Left cardiac atrium (tissue), 4 donors: ENCODE measurements at regions not wholly inside any gene's neighbourhood (a gene's known extent, or its start where the extent isn't known, plus 50 kb on each side); places are given as distances from the start of the nearest gene placed in this dataset.
A peak's percentile ranks its signal among the peaks of the same experiment; 100 is the strongest.

Experiments
- ATAC-seq, 2 donors: fragments of 200-7000 bp; cut with Tn5 transposase; one replicate each; pipeline ENCODE4 v1.9.1; 2020; ENCODE audit warnings: mild to moderate bottlenecking in 2 of 2, moderate library complexity in 2 of 2
- DNase-seq: peaks from one replicate; pipeline ENCODE4 v3.0.0-alpha.2; 2020
- intact Hi-C, 2 donors: fragments of 100-400 bp; cut with DNase I; formaldehyde crosslinking; loops; one replicate each; pipeline versions ENCODE4 v1.14.1 to v1.15.1; 2022 to 2023
- donor health status: DM: no; HTN: yes; CAD: no.
- donor health status: DM: no; HTN: yes; CAD: no; lungs with severe emphysema.
- donor health status: DM: yes; HTN: yes; CAD: no.
- donor health status: Dilated cardiomyopathy.

- intact Hi-C loops: no loop called here
- ATAC-seq (no peak), DNase-seq (no peak)
Measured at GRCh38 chr13:51027644-51028043, 83.4 kb downstream of the C13orf42 start.

- intact Hi-C loops: no loop called here
- DNase-seq: no peak
- no peak for ATAC-seq
Measured at GRCh38 chr13:51026016-51026415, 85.1 kb downstream of the C13orf42 start.

GRCh38 chr13:51025245-51025905 lies 85.7 kb downstream of the C13orf42 start:
- intact Hi-C loops: no loop called here
- ATAC-seq (no peak), DNase-seq (no peak)

GRCh38 chr13:51021811-51022210 lies 89.3 kb downstream of the C13orf42 start:
- no peak for DNase-seq
- ATAC-seq: no peak
- intact Hi-C loops: no loop called here

- intact Hi-C loops: no loop called here
- DNase-seq (no peak), ATAC-seq (no peak)
Measured at GRCh38 chr13:51020600-51020999, 90.5 kb downstream of the C13orf42 start.

- intact Hi-C loops: no loop called here
- DNase-seq (no peak), ATAC-seq (no peak)
Measured at GRCh38 chr13:51019026-51019425, 92.0 kb downstream of the C13orf42 start.

- DNase-seq (no peak), ATAC-seq (no peak)
- intact Hi-C loops: no loop called here
Measured at GRCh38 chr13:51017516-51017915, 93.6 kb downstream of the C13orf42 start.

- no peak for ATAC-seq
Measured at GRCh38 chr13:51015973-51016372, 95.1 kb downstream of the C13orf42 start.

GRCh38 chr13:51009597-51009996 lies 100.0 kb downstream of the RNASEH2B start:
- intact Hi-C loops: no loop called here
- no peak for ATAC-seq
- DNase-seq: no peak

More at GRCh38 chr13:51015973-51016372, 95.1 kb downstream of the C13orf42 start:
- intact Hi-C loops: no loop called here
- no peak for DNase-seq

- ATAC-seq (no peak), DNase-seq (no peak)
- intact Hi-C loops: no loop called here
Measured at GRCh38 chr13:51007216-51007615, 97.6 kb downstream of the RNASEH2B start.

GRCh38 chr13:51006067-51006845 lies 96.7 kb downstream of the RNASEH2B start:
- ATAC-seq (peak; percentile 57 to 60), DNase-seq (no peak)
- intact Hi-C loops: no loop called here
